ENCODE measurements at regions not wholly inside any gene's neighbourhood (a gene's known extent, or its start where the extent isn't known, plus 50 kb on each side); places are given as distances from the start of the nearest gene placed in this dataset.

DNA sequence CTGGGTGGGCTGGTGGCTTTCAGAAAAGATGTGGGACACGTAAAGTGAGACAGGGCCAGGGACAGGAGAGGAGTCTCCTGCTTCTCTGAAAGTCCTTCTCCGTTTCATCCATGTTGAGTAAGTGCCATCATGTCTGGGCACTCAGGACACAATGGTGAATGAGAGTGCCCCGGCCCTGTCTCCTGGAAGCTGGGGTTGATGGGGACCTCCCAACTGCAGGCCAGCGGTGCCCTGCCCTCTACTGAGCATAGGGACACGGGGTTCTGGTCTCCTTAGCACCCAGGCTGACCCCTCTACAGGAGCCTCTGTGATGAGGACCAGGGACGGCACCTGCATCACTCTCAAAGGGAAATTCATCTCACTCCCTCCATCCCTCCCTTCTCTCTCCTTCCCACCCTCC is 772.3 kb downstream of the BRD1 start:
- Histone ChIP-seq H3K79me2 (ENCODE audit: control insufficient read depth, low read length) (no peaks in the 10 kb centered on the region), H4K20me1 (ENCODE audit: control insufficient read depth, insufficient read depth, low read depth, low read length) (no peaks in the 10 kb centered on the region), H3K4me1 (ENCODE audit: control insufficient read depth, low read length) (no peaks in the 10 kb centered on the region), H3K27ac (ENCODE audit: low read depth, low read length) (no peak overlapping the region), H3K36me3 (ENCODE audit: control insufficient read depth, low read length) (no peaks in the 10 kb centered on the region), H3K9me2 (replicated peaks; ENCODE audit: control insufficient read depth, low read length) (no peaks in the 10 kb centered on the region), H3K27me3 (ENCODE audit: control insufficient read depth, low read length) (no peaks in the 10 kb centered on the region; the same call in 1 of the 2 replicates), H3K9me3 (ENCODE audit: control insufficient read depth, insufficient read depth, low read length) (no peaks in the 10 kb centered on the region), H3F3A (ENCODE audit: control insufficient read depth, insufficient read depth) (no peaks in the 10 kb centered on the region), H3K4me2 (ENCODE audit: low read length) (no peak overlapping the region), H3K4me3 (ENCODE audit: low read length) (no peak overlapping the region)
- TF ChIP-seq EZH2phosphoT487 (IDR thresholded peaks at IDR 0.05; ENCODE audit: borderline replicate concordance, low read length), result no peak
- TF ChIP-seq, protein P1, sequence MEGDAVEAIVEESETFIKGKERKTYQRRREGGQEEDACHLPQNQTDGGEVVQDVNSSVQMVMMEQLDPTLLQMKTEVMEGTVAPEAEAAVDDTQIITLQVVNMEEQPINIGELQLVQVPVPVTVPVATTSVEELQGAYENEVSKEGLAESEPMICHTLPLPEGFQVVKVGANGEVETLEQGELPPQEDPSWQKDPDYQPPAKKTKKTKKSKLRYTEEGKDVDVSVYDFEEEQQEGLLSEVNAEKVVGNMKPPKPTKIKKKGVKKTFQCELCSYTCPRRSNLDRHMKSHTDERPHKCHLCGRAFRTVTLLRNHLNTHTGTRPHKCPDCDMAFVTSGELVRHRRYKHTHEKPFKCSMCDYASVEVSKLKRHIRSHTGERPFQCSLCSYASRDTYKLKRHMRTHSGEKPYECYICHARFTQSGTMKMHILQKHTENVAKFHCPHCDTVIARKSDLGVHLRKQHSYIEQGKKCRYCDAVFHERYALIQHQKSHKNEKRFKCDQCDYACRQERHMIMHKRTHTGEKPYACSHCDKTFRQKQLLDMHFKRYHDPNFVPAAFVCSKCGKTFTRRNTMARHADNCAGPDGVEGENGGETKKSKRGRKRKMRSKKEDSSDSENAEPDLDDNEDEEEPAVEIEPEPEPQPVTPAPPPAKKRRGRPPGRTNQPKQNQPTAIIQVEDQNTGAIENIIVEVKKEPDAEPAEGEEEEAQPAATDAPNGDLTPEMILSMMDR (IDR thresholded peaks at IDR 0.05; ENCODE audit: low read depth, low read length, poor library complexity, severe bottlenecking), result no peak

DNA sequence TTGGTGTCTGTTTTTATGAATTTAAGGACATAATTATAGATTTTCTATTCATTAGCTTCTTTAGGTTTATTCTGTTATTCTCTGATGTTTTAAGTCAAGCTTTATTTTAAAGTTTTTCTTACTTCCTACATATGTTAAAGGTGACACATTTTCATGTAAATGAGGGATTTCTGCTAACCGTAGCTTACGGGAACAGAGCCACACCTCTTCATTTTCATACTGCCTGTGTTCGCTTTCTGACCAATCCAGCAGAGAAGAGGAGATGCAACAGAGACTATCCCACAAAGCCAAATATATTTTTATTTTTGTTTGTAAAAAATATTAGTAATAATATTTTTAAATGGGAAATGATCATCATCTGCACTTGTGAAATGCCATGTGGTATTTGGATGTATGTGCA is 774.1 kb downstream of the BRD1 start:
- TF ChIP-seq, protein P1 (IDR thresholded peaks at IDR 0.05; ENCODE audit: low read depth, low read length, poor library complexity, severe bottlenecking), result no peak
- no peak for TF ChIP-seq EZH2phosphoT487 (IDR thresholded peaks at IDR 0.05; ENCODE audit: borderline replicate concordance, low read length)
- Histone ChIP-seq H3K36me3 (ENCODE audit: control insufficient read depth, low read length) (no peaks in the 10 kb centered on the region), H3K27me3 (ENCODE audit: control insufficient read depth, low read length) (no peaks in the 10 kb centered on the region; the same call in 1 of the 2 replicates), H3K9me3 (ENCODE audit: control insufficient read depth, insufficient read depth, low read length) (no peaks in the 10 kb centered on the region), H3K4me1 (ENCODE audit: control insufficient read depth, low read length) (no peaks in the 10 kb centered on the region), H3K4me2 (ENCODE audit: low read length) (no peak overlapping the region), H3K27ac (ENCODE audit: low read depth, low read length) (no peak overlapping the region), H4K20me1 (ENCODE audit: control insufficient read depth, insufficient read depth, low read depth, low read length) (no peaks in the 10 kb centered on the region), H3F3A (ENCODE audit: control insufficient read depth, insufficient read depth) (no peaks in the 10 kb centered on the region), H3K9me2 (replicated peaks; ENCODE audit: control insufficient read depth, low read length) (no peaks in the 10 kb centered on the region), H3K79me2 (ENCODE audit: control insufficient read depth, low read length) (no peaks in the 10 kb centered on the region), H3K4me3 (ENCODE audit: low read length) (no peak overlapping the region)

DNA sequence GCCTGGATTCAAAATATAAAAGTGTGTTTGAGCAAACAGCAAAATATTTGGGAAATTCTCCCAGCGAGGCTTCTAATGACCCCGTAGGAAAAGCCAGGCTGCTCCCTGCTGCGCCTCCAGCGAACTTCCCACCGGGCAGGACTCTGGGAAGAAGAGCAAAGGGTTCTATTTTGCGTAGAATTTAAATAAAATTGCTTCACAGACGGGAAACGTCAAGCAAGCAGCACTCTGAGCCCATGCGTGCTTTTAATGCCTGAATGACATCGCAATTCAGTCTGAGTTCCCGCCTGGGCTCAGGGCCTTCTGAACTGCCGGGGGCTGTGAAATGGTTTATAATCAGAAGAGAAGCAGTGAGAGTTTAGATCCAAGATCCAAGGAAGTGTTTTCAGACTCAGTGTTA is 775.1 kb downstream of the BRD1 start:
- no peak for TF ChIP-seq EZH2phosphoT487 (IDR thresholded peaks at IDR 0.05; ENCODE audit: borderline replicate concordance, low read length)
- TF ChIP-seq, protein P1 (IDR thresholded peaks at IDR 0.05; ENCODE audit: low read depth, low read length, poor library complexity, severe bottlenecking), result no peak
- H3K9me3 ChIP-seq (ENCODE audit: control insufficient read depth, insufficient read depth, low read length), result no peaks in the 10 kb centered on the region
- no peak overlapping the region for H3K4me2 ChIP-seq (ENCODE audit: low read length)
- no peaks in the 10 kb centered on the region for H3F3A ChIP-seq (ENCODE audit: control insufficient read depth, insufficient read depth)
- H3K79me2 ChIP-seq (ENCODE audit: control insufficient read depth, low read length), result no peaks in the 10 kb centered on the region
- H3K9me2 ChIP-seq (replicated peaks; ENCODE audit: control insufficient read depth, low read length), result no peaks in the 10 kb centered on the region
- H3K27me3 ChIP-seq (ENCODE audit: control insufficient read depth, low read length), result no peaks in the 10 kb centered on the region
- H3K36me3 ChIP-seq (ENCODE audit: control insufficient read depth, low read length), result no peaks in the 10 kb centered on the region
- H3K27ac ChIP-seq (ENCODE audit: low read depth, low read length), result no peak overlapping the region
- no peak overlapping the region for H3K4me3 ChIP-seq (ENCODE audit: low read length)
- no peaks in the 10 kb centered on the region for H4K20me1 ChIP-seq (ENCODE audit: control insufficient read depth, insufficient read depth, low read depth, low read length)
- no peaks in the 10 kb centered on the region for H3K4me1 ChIP-seq (ENCODE audit: control insufficient read depth, low read length)
